A673 (cell line): ENCODE measurements at regions not wholly inside any gene's neighbourhood (a gene's known extent, or its start where the extent isn't known, plus 50 kb on each side); places are given as distances from the start of the nearest gene placed in this dataset.

Source experiments
- BruUV-seq: library from RNA; stranded (reverse); fragments of 400-500 nt; replicated peaks from 2 replicates; lab custom pipeline; 2021; lab: Mats Ljungman, UMichigan
- CTCF ChIA-PET: fragments of 300-600 bp; sonication (Branson Sonifier 250); formaldehyde crosslinking; loops from one replicate; lab custom pipeline; 2022; ENCODE audit warnings: antibody characterized with exemption; lab: Charles Lee
- POLR2A ChIA-PET: fragments of 300-600 bp; sonication (Branson Sonifier 250); formaldehyde crosslinking; loops from one replicate; lab custom pipeline; 2022; ENCODE audit warnings: antibody characterized with exemption; ENCODE audit not compliant: low non-redundant PET; lab: Charles Lee
- DNase-seq: peaks from one replicate; pipeline ENCODE4 v3.0.0-alpha.2; 2015; ENCODE audit warnings: low spot score
- H3K27ac ChIP-seq: fragments of 200-600 bp; sonication (generic); 2 replicates; pipeline ENCODE4 v1.5.1; 2016; ENCODE audit warnings: mixed run types, low read depth, mild to moderate bottlenecking, mixed read lengths, antibody characterized with exemption, low read length; ENCODE audit not compliant: poor library complexity, severe bottlenecking
- H3K27me3 ChIP-seq: fragments of 200-600 bp; sonication (generic); replicated peaks from 2 replicates; pipeline ENCODE4 v1.6.1; 2017; ENCODE audit warnings: mixed run types, low read depth, mild to moderate bottlenecking, mixed read lengths, antibody characterized with exemption, low read length; ENCODE audit not compliant: insufficient read depth, poor library complexity
- H3K36me3 ChIP-seq: fragments of 200-600 bp; sonication (generic); 2 replicates; pipeline ENCODE4 v1.6.1; 2016; ENCODE audit warnings: mixed run types, mild to moderate bottlenecking, mixed read lengths, antibody characterized with exemption, low read length; ENCODE audit not compliant: insufficient read depth, poor library complexity, severe bottlenecking
- H3K4me1 ChIP-seq: fragments of 200-600 bp; sonication (generic); 2 replicates; pipeline ENCODE4 v1.6.1; 2017; ENCODE audit warnings: mixed run types, mild to moderate bottlenecking, mixed read lengths, antibody characterized with exemption, low read length; ENCODE audit not compliant: insufficient read depth, poor library complexity, severe bottlenecking
- H3K4me3 ChIP-seq: fragments of 200-600 bp; sonication (generic); 2 replicates; pipeline ENCODE4 v1.5.1; 2016; ENCODE audit warnings: low read depth, mixed run types, mild to moderate bottlenecking, mixed read lengths, low read length; ENCODE audit not compliant: poor library complexity, severe bottlenecking
- H3K9me3 ChIP-seq: fragments of 200-600 bp; sonication (generic); 2 replicates; pipeline ENCODE4 v1.6.1; 2016; ENCODE audit warnings: mixed run types, low read depth, mild to moderate bottlenecking, mixed read lengths, antibody characterized with exemption, low read length; ENCODE audit not compliant: poor library complexity, severe bottlenecking
- CTCF ChIP-seq: fragments of 300-800, 200-600 bp; sonication (generic); conservative IDR thresholded peaks from 2 replicates; pipeline ENCODE4 v1.5.1; 2017; ENCODE audit warnings: low read depth, mild to moderate bottlenecking, antibody characterized with exemption, low read length, moderate library complexity, mixed read lengths
- EZH2 ChIP-seq: fragments of 200-600 bp; sonication (generic); IDR thresholded peaks from 2 replicates; pipeline ENCODE4 v1.6.1; 2017; ENCODE audit warnings: borderline replicate concordance, low read depth, mild to moderate bottlenecking, mixed read lengths, antibody characterized with exemption, low read length; ENCODE audit not compliant: poor library complexity, severe bottlenecking
- intact Hi-C: fragments of 100-400 bp; cut with micrococcal nuclease; formaldehyde crosslinking; loops from one replicate; pipeline ENCODE4 v1.10.0; 2022; ENCODE audit not compliant: unreplicated experiment

- Histone ChIP-seq H3K4me1 (no peaks in the 10 kb centered on the region), H3K36me3 (no peaks in the 10 kb centered on the region), H3K4me3 (no peak overlapping the region), H3K27me3 (no peaks in the 10 kb centered on the region), H3K27ac (no peak overlapping the region), H3K9me3 (no peaks in the 10 kb centered on the region)
- DNase-seq = no peak
- TF ChIP-seq EZH2 (no peak), CTCF (no peak)
- ChIA-PET POLR2A (no interaction called here), CTCF (no interaction called here)
- no TSS peak for BruUV-seq
- intact Hi-C loops = no loop called here
Observed at GRCh38 chr16:5826332-5826731, 728.7 kb upstream of the EEF2KMT start.

DNA sequence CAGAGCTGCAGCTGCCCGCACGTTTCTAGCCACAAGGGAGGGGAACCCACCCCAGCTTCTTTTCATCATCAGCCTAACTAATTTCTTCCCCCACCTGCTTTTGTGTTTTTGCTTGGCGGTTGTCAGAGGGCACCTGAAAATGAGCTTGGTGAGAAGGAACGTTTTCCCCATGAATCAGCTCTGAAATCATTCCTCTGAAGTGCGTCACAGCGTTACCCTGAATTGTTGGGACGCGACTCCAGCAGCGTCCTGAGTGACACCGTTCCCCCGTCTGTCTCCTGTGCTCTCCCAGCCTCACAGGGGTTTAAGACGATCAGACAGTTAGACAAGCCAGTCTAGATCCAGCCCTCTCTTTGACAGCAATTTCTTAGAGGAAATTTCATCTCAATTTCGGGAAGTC is 722.9 kb upstream of the EEF2KMT start:
- no peaks in the 10 kb centered on the region for H3K9me3 ChIP-seq
- CTCF ChIA-PET = interaction anchor here (0.5 kb wide), 1 partner anchor 258 kb away, joined by 3 read pairs; no protein-coding TSS in a partner anchor
- no peaks in the 10 kb centered on the region for H3K27me3 ChIP-seq
- no TSS peak for BruUV-seq
- no peaks in the 10 kb centered on the region for H3K36me3 ChIP-seq
- POLR2A ChIA-PET = no interaction called here
- H3K4me3 ChIP-seq = no peak overlapping the region
- no peak for DNase-seq
- intact Hi-C loops = no loop called here
- no peak overlapping the region for H3K27ac ChIP-seq
- no peak for TF ChIP-seq CTCF
- H3K4me1 ChIP-seq = no peaks in the 10 kb centered on the region

GRCh38 chr16:5815570-5816237 is 718.1 kb upstream of the EEF2KMT start:
- no TSS peak for BruUV-seq
- Histone ChIP-seq H3K4me1 (no peaks in the 10 kb centered on the region), H3K27ac (no peak overlapping the region), H3K4me3 (no peak overlapping the region), H3K27me3 (no peaks in the 10 kb centered on the region), H3K36me3 (no peaks in the 10 kb centered on the region), H3K9me3 (no peaks in the 10 kb centered on the region)
- TF ChIP-seq EZH2 (no peak), CTCF (no peak)
- intact Hi-C loops = no loop called here
- CTCF ChIA-PET = no interaction called here
- DNase-seq = no peak
- POLR2A ChIA-PET = no interaction called here
